Kidney glomerular epithelial cell (primary cell): ENCODE measurements at regions not wholly inside any gene's neighbourhood (a gene's known extent, or its start where the extent isn't known, plus 50 kb on each side); places are given as distances from the start of the nearest gene placed in this dataset.
A peak's percentile ranks its signal among the peaks of the same experiment; 100 is the strongest.

ENCODE experiments used
- DNase-seq: peaks from one replicate; lab custom pipeline; 2025; lab: John Stamatoyannopoulos, UW

- DNase-seq: no peak
Measured at GRCh38 chr4:157973297-157973696, 199.5 kb downstream of the GASK1B start.

- no peak for DNase-seq
Measured at GRCh38 chr4:157964463-157964862, 208.4 kb downstream of the GASK1B start.

GRCh38 chr4:157961229-157961990, 211.4 kb downstream of the GASK1B start:
- DNase-seq: no peak

GRCh38 chr4:157957905-157958304, 214.9 kb downstream of the GASK1B start:
- no peak for DNase-seq

- no peak for DNase-seq
Measured at GRCh38 chr4:157942017-157942416, 230.8 kb downstream of the GASK1B start.

- DNase-seq: no peak
Measured at GRCh38 chr4:157934151-157934550, 238.7 kb downstream of the GASK1B start.

- DNase-seq: no peak
Measured at GRCh38 chr4:157932936-157933335, 239.9 kb downstream of the GASK1B start.

- no peak for DNase-seq
Measured at GRCh38 chr4:157929486-157929885, 243.3 kb downstream of the GASK1B start.

GRCh38 chr4:157918036-157918832, 254.6 kb downstream of the GASK1B start:
- peak; percentile 83 for DNase-seq

- no peak for DNase-seq
Measured at GRCh38 chr4:157912212-157912611, 260.6 kb downstream of the GASK1B start.

GRCh38 chr4:157911662-157912061, 261.2 kb downstream of the GASK1B start:
- DNase-seq: no peak

- no peak for DNase-seq
Measured at GRCh38 chr4:157908691-157909090, 264.1 kb downstream of the GASK1B start.

- DNase-seq: no peak
Measured at GRCh38 chr4:157908031-157908430, 264.8 kb downstream of the GASK1B start.

GRCh38 chr4:157907226-157907946, 265.4 kb downstream of the GASK1B start:
- no peak for DNase-seq

GRCh38 chr4:157898836-157899605, 273.8 kb downstream of the GASK1B start:
- DNase-seq: peak; percentile 33

GRCh38 chr4:157897855-157898370, 274.9 kb downstream of the GASK1B start:
- DNase-seq: no peak

- no peak for DNase-seq
Measured at GRCh38 chr4:157896726-157897125, 276.1 kb downstream of the GASK1B start.

GRCh38 chr4:157895205-157895604, 277.6 kb downstream of the GASK1B start:
- no peak for DNase-seq

- no peak for DNase-seq
Measured at GRCh38 chr4:157889788-157890187, 283.0 kb downstream of the GASK1B start.

GRCh38 chr4:157888281-157888680, 284.5 kb downstream of the GASK1B start:
- no peak for DNase-seq

GRCh38 chr4:157887316-157887715, 285.5 kb downstream of the GASK1B start:
- DNase-seq: no peak

GRCh38 chr4:157886645-157887044, 286.2 kb downstream of the GASK1B start:
- DNase-seq: no peak
